Stimulated activated naive CD8-positive, alpha-beta T cell treated with anti-CD3 and anti-CD28 coated beads, Interleukin-15, Interleukin-2, amounts not matched to agents 100 ng/mL and 50 ng/mL, for 24 hours (primary cell): ENCODE measurements at regions not wholly inside any gene's neighbourhood (a gene's known extent, or its start where the extent isn't known, plus 50 kb on each side); places are given as distances from the start of the nearest gene placed in this dataset.

ENCODE experiments used
- H3K27ac Mint-ChIP-seq: one replicate; pipeline ENCODE4 v1.8.0; 2021; ENCODE audit warnings: mild to moderate bottlenecking, mixed read lengths
- H3K27me3 Mint-ChIP-seq: one replicate; pipeline ENCODE4 v1.8.0; 2021; ENCODE audit warnings: mixed read lengths
- H3K36me3 Mint-ChIP-seq: one replicate; pipeline ENCODE4 v1.8.0; 2021; ENCODE audit warnings: low read depth, mixed read lengths
- H3K4me1 Mint-ChIP-seq: one replicate; pipeline ENCODE4 v1.8.0; 2021; ENCODE audit warnings: low read depth, mixed read lengths
- H3K4me3 Mint-ChIP-seq: one replicate; pipeline ENCODE4 v1.8.0; 2021; ENCODE audit warnings: mild to moderate bottlenecking, mixed read lengths
- H3K9me3 Mint-ChIP-seq: one replicate; pipeline ENCODE4 v1.8.0; 2021; ENCODE audit warnings: mixed read lengths

GRCh38 chr15:96410175-96411055 lies 79.9 kb downstream of the NR2F2 start:
- H3K4me3 Mint-ChIP-seq: no peak overlapping the region
- H3K27ac Mint-ChIP-seq: no peak overlapping the region
- H3K4me1 Mint-ChIP-seq: no peaks in the 10 kb centered on the region

GRCh38 chr15:96411056-96412031 lies 80.8 kb downstream of the NR2F2 start:
- no peaks in the 10 kb centered on the region for H3K9me3 Mint-ChIP-seq
- no peaks in the 10 kb centered on the region for H3K4me1 Mint-ChIP-seq
- H3K36me3 Mint-ChIP-seq: no peaks in the 10 kb centered on the region
- no peak overlapping the region for H3K27ac Mint-ChIP-seq
- peaks cover 94% of the 10 kb centered on the region for H3K27me3 Mint-ChIP-seq
- no peak overlapping the region for H3K4me3 Mint-ChIP-seq

More at GRCh38 chr15:96410175-96411055, 79.9 kb downstream of the NR2F2 start:
- Mint-ChIP-seq H3K9me3 (no peaks in the 10 kb centered on the region), H3K27me3 (peaks cover 93% of the 10 kb centered on the region), H3K36me3 (no peaks in the 10 kb centered on the region)

DNA sequence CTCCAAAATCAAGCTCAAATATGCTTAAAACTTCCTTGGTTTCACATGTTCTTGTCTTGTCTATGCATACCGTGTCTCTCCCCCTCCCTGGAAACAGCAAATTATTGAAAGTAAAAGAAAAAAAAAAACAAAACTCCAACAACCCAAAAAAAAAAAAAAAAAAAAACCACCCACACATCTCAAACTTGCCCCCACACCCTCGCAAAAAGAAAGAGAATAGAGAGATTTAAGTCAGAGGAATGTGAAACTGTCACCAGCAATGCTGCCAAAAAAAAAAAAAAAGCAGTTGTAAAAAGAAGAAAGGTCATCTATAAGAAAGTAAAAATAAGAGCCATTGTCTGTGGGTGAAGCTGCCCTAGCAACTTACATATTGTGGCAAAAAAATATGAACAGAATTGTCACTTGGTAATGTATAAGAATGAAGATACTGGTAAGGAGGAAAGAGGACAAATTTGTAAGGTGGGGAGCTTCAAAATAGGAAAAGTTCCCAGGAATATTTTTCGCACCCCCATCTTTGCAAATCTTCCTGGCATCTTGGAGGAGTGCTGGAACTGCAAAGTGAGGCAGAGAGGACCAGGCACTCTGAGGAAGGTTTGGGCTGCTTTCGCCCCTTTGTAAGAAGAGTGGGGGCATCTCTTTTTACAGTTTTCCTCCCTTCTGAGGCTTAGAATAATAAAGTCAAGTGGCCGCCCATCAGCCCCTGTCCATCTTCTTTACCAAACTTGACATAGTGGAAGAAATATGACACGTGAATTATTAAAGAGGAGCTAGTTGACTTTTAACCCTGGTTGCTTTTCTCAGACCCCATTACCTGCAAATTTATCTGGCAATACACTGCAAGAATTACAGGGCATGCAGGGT lies 81.8 kb downstream of the NR2F2 start:
- Mint-ChIP-seq H3K4me1 (no peaks in the 10 kb centered on the region), H3K4me3 (no peak overlapping the region), H3K9me3 (no peaks in the 10 kb centered on the region), H3K36me3 (no peaks in the 10 kb centered on the region), H3K27ac (no peak overlapping the region), H3K27me3 (peaks cover 91% of the 10 kb centered on the region)

GRCh38 chr15:96412906-96413231 lies 82.4 kb downstream of the NR2F2 start:
- Mint-ChIP-seq H3K4me1 (no peaks in the 10 kb centered on the region), H3K36me3 (no peaks in the 10 kb centered on the region), H3K4me3 (no peak overlapping the region), H3K27ac (no peak overlapping the region), H3K27me3 (peaks cover 91% of the 10 kb centered on the region), H3K9me3 (no peaks in the 10 kb centered on the region)

DNA sequence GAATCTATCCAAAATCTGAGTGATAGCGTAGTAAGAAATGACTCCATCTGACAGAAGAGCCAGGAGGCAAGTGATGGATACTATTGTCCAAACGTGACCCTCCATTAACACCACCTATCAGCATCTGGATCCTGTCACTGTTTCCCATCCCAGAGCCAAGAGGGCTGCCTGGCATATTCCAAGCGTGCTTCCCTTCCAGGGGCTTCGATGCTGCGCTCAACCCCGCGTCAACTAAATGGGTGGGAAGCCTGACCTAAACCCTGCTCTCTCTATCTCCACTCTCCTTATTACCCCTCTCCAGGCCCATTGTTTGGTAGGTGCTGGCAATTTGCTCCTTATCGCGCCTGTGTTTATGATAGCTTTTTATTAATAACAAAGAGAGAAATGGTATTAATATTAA lies 83.2 kb downstream of the NR2F2 start:
- Mint-ChIP-seq H3K9me3 (no peaks in the 10 kb centered on the region), H3K36me3 (no peaks in the 10 kb centered on the region), H3K27me3 (peaks cover 96% of the 10 kb centered on the region), H3K27ac (no peak overlapping the region), H3K4me1 (no peaks in the 10 kb centered on the region), H3K4me3 (no peak overlapping the region)

GRCh38 chr15:96414875-96415274 lies 84.4 kb downstream of the NR2F2 start:
- peaks cover 96% of the 10 kb centered on the region for H3K27me3 Mint-ChIP-seq

DNA sequence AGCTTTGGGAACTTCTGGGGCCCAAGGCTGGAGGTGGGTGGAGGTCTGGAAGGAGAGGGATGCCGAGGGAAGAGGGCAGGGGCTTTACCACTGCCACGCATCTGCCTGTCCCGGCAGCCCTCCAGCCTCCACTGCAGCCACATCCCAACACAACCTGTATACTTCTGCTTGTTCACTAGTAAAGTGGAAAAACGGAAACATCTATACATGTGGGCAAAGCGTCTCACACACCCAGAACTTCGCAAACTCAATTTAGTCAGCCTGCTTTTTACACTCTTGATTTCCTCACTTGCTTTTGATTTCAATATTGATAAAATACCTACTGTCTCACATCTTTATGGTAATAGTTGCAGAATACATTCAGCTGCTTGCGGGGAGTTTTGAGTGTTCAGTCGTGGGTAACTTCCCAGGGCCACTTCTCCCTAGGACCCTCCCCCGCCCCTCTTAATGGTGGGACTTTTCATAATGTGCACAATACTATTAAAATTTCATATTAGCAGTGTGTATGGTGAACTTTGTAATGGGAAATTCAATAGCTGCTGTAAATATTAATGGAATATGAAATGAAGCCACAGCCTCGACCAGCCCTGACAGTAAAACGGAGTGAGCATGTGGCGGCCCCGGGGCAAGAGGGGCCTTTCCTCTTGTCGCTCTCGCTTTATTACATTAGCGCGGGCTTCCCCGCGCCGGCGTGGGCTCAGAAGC lies 85.2 kb downstream of the NR2F2 start:
- Mint-ChIP-seq H3K4me3 (no peak overlapping the region), H3K27me3 (peaks cover 93% of the 10 kb centered on the region), H3K4me1 (no peaks in the 10 kb centered on the region), H3K9me3 (peaks cover 5% of the 10 kb centered on the region), H3K36me3 (no peaks in the 10 kb centered on the region), H3K27ac (no peak overlapping the region)

More at GRCh38 chr15:96414875-96415274, 84.4 kb downstream of the NR2F2 start:
- peaks cover 5% of the 10 kb centered on the region for H3K9me3 Mint-ChIP-seq
- no peaks in the 10 kb centered on the region for H3K36me3 Mint-ChIP-seq
- H3K4me1 Mint-ChIP-seq: no peaks in the 10 kb centered on the region
- no peak overlapping the region for H3K4me3 Mint-ChIP-seq
- no peak overlapping the region for H3K27ac Mint-ChIP-seq

DNA sequence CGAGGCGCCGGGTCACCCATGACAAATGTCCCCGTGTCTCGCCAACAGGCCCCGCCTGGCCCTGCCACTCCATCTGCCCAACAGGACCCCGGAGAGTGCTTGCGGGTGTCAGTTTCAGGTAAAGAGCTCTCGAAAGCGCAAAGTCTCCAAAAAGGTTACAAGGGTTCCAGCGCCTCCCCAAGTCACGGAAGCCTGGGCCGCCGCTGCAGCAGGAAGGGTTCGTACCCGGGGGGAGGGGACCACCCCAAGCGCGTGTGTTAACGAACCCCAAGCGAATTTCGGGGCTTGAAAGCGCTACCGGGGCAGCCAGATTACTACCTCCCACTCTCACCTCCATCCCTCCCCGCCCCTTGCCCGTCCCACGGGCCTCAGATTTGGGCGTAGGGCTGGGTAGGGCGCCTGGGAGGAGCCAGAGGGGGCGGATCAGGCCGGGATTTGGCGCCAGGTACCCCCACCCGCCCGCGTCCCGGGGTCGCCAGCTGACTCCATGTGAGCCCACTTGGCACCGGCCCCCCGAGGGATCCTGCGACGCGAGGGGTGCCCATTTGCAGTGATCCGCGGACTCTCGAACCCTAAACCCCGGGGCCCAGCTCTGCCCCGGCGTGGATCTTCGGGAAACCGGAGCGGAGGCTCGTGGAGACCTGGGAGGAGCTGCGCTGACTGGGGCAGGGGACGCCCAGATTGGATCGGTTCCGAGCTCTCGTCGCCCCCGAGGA lies 85.9 kb downstream of the NR2F2 start:
- Mint-ChIP-seq H3K36me3 (no peaks in the 10 kb centered on the region), H3K4me1 (no peaks in the 10 kb centered on the region), H3K4me3 (no peak overlapping the region), H3K27ac (no peak overlapping the region), H3K27me3 (peaks cover 91% of the 10 kb centered on the region), H3K9me3 (peaks cover 5% of the 10 kb centered on the region)

DNA sequence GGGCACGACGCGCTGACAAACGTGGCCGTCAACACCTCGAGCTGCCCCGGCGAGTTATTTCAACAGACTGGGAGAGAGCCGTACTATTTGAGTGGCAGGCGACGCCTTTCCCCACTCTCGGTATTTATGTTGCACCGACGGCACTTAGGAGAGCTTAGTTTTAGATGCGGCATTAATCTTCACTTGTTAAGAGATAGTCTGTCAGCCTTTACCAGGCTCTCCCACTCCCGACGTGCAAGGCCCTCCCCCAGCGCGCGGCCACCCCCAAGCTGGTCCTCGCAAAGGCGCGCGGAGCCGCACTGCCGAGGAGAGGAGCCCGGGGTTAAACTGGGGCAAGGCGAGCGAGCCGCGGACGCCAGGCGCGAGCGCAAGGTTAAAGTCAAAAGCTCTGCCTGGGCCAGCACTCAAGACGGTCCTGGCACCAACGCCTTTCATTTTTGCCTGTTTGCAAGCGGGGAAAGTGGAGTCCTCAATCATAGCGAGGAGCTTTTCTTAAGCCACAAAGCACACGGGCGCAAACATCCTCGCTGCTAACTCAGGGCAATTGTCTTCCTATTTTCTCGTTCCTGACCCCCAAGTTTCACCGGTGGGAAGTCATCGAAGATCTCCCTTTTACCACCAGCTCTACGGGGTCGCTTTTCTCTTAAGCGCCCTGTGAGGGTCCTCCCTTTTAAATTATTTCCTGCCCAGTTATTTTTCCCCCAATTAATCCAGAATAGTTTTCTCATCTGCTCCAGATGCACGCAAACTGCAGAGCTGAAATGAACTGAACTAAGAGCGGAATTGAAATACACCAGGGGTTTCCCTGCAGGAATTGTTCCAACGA lies 86.6 kb downstream of the NR2F2 start:
- Mint-ChIP-seq H3K36me3 (no peaks in the 10 kb centered on the region), H3K27me3 (peaks cover 91% of the 10 kb centered on the region), H3K4me1 (no peaks in the 10 kb centered on the region), H3K4me3 (no peak overlapping the region), H3K27ac (no peak overlapping the region), H3K9me3 (peaks cover 5% of the 10 kb centered on the region)

DNA sequence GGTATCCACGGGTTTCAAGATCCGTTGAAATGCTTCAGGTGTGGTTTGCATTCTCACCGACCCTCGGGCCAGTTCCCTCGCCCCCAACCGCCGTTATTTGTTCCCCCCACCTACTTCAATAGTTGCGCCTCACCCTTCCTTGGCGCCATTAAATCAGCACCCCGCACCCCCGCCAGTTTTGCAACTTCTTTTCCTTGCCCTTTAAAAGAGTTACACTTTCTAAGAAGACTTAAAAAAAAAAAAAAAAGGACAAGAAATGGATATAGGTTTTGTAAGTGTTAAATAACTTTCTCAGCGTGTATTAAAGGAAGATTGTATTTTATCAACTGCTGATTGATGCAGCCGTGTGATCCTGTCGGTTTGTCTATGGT lies 87.2 kb downstream of the NR2F2 start:
- no peaks in the 10 kb centered on the region for H3K36me3 Mint-ChIP-seq
- H3K4me3 Mint-ChIP-seq: no peak overlapping the region
- H3K27ac Mint-ChIP-seq: no peak overlapping the region
- peaks cover 89% of the 10 kb centered on the region for H3K27me3 Mint-ChIP-seq
- no peaks in the 10 kb centered on the region for H3K4me1 Mint-ChIP-seq
- H3K9me3 Mint-ChIP-seq: peaks cover 5% of the 10 kb centered on the region

DNA sequence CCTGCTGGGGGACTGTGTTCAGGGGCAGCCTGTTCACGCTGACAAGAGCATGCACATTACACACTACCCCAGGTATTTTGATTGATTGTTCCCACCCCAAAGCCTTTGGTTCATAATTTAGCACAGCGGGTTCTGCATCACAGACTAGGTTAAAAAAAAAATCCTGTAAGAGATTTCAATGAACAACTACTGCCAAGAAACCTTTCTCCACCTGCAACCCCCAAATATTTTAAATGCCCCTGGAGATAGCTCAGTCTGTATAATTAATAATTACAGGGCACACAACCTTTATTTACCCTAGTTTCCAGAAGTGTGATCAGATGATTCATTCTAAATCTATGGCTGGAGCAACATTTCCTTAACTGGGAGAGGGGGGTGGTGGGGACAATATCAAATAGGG lies 87.6 kb downstream of the NR2F2 start:
- H3K27ac Mint-ChIP-seq: no peak overlapping the region
- H3K36me3 Mint-ChIP-seq: no peaks in the 10 kb centered on the region
- H3K4me3 Mint-ChIP-seq: no peak overlapping the region
- H3K4me1 Mint-ChIP-seq: no peaks in the 10 kb centered on the region
- H3K27me3 Mint-ChIP-seq: peaks cover 86% of the 10 kb centered on the region
- peaks cover 5% of the 10 kb centered on the region for H3K9me3 Mint-ChIP-seq

DNA sequence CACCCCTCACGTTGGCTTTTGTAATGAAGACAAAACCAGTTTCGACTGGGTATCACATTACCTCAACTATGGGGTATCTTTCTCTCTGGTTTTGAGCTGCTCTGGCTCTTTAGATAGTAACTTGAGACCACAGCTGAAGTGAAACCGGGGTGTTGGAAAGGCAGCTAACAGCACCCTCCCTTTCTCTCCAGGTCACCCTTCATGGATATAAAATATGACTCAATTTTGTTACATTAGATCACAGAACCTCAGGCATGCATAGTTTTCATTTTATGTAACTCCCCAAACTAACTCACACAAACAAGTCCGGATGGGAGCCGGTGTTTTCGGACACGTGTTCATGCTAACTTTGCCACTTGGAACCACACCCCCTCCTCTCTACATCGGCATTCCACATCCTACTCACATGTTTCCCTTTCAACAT lies 90.7 kb downstream of the NR2F2 start:
- peaks cover 64% of the 10 kb centered on the region for H3K27me3 Mint-ChIP-seq
- peaks cover 12% of the 10 kb centered on the region for H3K9me3 Mint-ChIP-seq
- no peak overlapping the region for H3K4me3 Mint-ChIP-seq
- no peaks in the 10 kb centered on the region for H3K36me3 Mint-ChIP-seq
- no peaks in the 10 kb centered on the region for H3K4me1 Mint-ChIP-seq
- no peak overlapping the region for H3K27ac Mint-ChIP-seq

GRCh38 chr15:96422125-96422524 lies 91.6 kb downstream of the NR2F2 start:
- peaks cover 58% of the 10 kb centered on the region for H3K27me3 Mint-ChIP-seq
- H3K9me3 Mint-ChIP-seq: peaks cover 12% of the 10 kb centered on the region

More at GRCh38 chr15:96422125-96422524, 91.6 kb downstream of the NR2F2 start:
- no peaks in the 10 kb centered on the region for H3K36me3 Mint-ChIP-seq
- no peaks in the 10 kb centered on the region for H3K4me1 Mint-ChIP-seq
- no peak overlapping the region for H3K27ac Mint-ChIP-seq
- no peak overlapping the region for H3K4me3 Mint-ChIP-seq
